ENCODE measurements at regions not wholly inside any gene's neighbourhood (a gene's known extent, or its start where the extent isn't known, plus 50 kb on each side); places are given as distances from the start of the nearest gene placed in this dataset.

- no peaks in the 10 kb centered on the region for H3K27me3 ChIP-seq
- intact Hi-C loops (cut with DNase I): no loop called here
- 68% methylated on average over 8 of the region's 8 CpGs for WGBS (ENCODE audit: insufficient coverage, low coverage, low lambda C conversion rate, missing lambda C conversion rate)
- H3K27ac ChIP-seq: no peak overlapping the region
- DNase-seq: no peak
- H3K9me3 ChIP-seq: no peaks in the 10 kb centered on the region
- no peak overlapping the region for H3K4me3 ChIP-seq
- ATAC-seq: no peak
- H3K36me3 ChIP-seq: no peaks in the 10 kb centered on the region
- peak in 2 of 4 donors; percentile 14 to 24 for TF ChIP-seq CTCF (IDR thresholded peaks at IDR 0.05)
- TF ChIP-seq POLR2A (IDR thresholded peaks at IDR 0.05): no peak
- H3K4me1 ChIP-seq: no peaks in the 10 kb centered on the region
Observed at GRCh38 chr21:17726047-17726829, 92.9 kb downstream of the C21orf91 start.

GRCh38 chr21:17725339-17725738 is 93.8 kb downstream of the C21orf91 start:
- 40% methylated on average over 2 of the region's 3 CpGs for WGBS (ENCODE audit: insufficient coverage, low coverage, low lambda C conversion rate, missing lambda C conversion rate)
- intact Hi-C loops (cut with DNase I): no loop called here

GRCh38 chr21:17712887-17713286 is 100.2 kb upstream of the BTG3 start:
- no peaks in the 10 kb centered on the region for H3K9me3 ChIP-seq
- 33% methylated on average over 1 of the region's 2 CpGs for WGBS (ENCODE audit: insufficient coverage, low coverage, low lambda C conversion rate, missing lambda C conversion rate)
- no peak overlapping the region for H3K4me3 ChIP-seq
- H3K4me1 ChIP-seq: no peaks in the 10 kb centered on the region
- intact Hi-C loops (cut with DNase I): no loop called here
- H3K36me3 ChIP-seq: no peaks in the 10 kb centered on the region
- ATAC-seq: no peak
- no peak for TF ChIP-seq CTCF (IDR thresholded peaks at IDR 0.05)
- TF ChIP-seq POLR2A (IDR thresholded peaks at IDR 0.05): no peak
- no peak overlapping the region for H3K27ac ChIP-seq
- H3K27me3 ChIP-seq: no peaks in the 10 kb centered on the region
- DNase-seq: no peak

More at GRCh38 chr21:17725339-17725738, 93.8 kb downstream of the C21orf91 start:
- H3K27ac ChIP-seq: no peak overlapping the region
- ATAC-seq (no peak), DNase-seq (no peak)
- H3K9me3 ChIP-seq: no peaks in the 10 kb centered on the region
- H3K4me3 ChIP-seq: no peak overlapping the region
- no peaks in the 10 kb centered on the region for H3K4me1 ChIP-seq
- TF ChIP-seq CTCF (IDR thresholded peaks at IDR 0.05) (no peak), POLR2A (IDR thresholded peaks at IDR 0.05) (no peak)
- no peaks in the 10 kb centered on the region for H3K27me3 ChIP-seq
- H3K36me3 ChIP-seq: no peaks in the 10 kb centered on the region

GRCh38 chr21:17711896-17712295 is 99.2 kb upstream of the BTG3 start:
- H3K9me3 ChIP-seq: no peaks in the 10 kb centered on the region
- TF ChIP-seq POLR2A (IDR thresholded peaks at IDR 0.05) (no peak), CTCF (IDR thresholded peaks at IDR 0.05) (no peak)
- ATAC-seq (no peak), DNase-seq (no peak)
- intact Hi-C loops (cut with DNase I): no loop called here
- H3K36me3 ChIP-seq: no peaks in the 10 kb centered on the region
- H3K4me1 ChIP-seq: no peaks in the 10 kb centered on the region
- no peak overlapping the region for H3K27ac ChIP-seq
- no peak overlapping the region for H3K4me3 ChIP-seq
- H3K27me3 ChIP-seq: no peaks in the 10 kb centered on the region

- ATAC-seq (no peak), DNase-seq (no peak)
- Histone ChIP-seq H3K36me3 (no peaks in the 10 kb centered on the region), H3K4me1 (no peaks in the 10 kb centered on the region), H3K9me3 (no peaks in the 10 kb centered on the region), H3K27ac (no peak overlapping the region), H3K4me3 (no peak overlapping the region), H3K27me3 (no peaks in the 10 kb centered on the region)
- TF ChIP-seq POLR2A (IDR thresholded peaks at IDR 0.05) (no peak), CTCF (IDR thresholded peaks at IDR 0.05) (no peak)
- intact Hi-C loops (cut with DNase I): no loop called here
Observed at GRCh38 chr21:17709266-17709611, 96.5 kb upstream of the BTG3 start.
